GM18907 (cell line): ENCODE measurements at regions not wholly inside any gene's neighbourhood (a gene's known extent, or its start where the extent isn't known, plus 50 kb on each side); places are given as distances from the start of the nearest gene placed in this dataset.
"Not testable (repeated sequence)": the region's sequence is repeated elsewhere in the genome, so short reads cannot be mapped to it uniquely, and the experiment has no call there.

Source experiments
- ATAC-seq: cut with Tn5 transposase; IDR thresholded peaks from one replicate; pipeline ENCODE4 v1.9.1; 2021; ENCODE audit warnings: mild to moderate bottlenecking, moderate library complexity; ENCODE audit not compliant: unreplicated experiment

DNA sequence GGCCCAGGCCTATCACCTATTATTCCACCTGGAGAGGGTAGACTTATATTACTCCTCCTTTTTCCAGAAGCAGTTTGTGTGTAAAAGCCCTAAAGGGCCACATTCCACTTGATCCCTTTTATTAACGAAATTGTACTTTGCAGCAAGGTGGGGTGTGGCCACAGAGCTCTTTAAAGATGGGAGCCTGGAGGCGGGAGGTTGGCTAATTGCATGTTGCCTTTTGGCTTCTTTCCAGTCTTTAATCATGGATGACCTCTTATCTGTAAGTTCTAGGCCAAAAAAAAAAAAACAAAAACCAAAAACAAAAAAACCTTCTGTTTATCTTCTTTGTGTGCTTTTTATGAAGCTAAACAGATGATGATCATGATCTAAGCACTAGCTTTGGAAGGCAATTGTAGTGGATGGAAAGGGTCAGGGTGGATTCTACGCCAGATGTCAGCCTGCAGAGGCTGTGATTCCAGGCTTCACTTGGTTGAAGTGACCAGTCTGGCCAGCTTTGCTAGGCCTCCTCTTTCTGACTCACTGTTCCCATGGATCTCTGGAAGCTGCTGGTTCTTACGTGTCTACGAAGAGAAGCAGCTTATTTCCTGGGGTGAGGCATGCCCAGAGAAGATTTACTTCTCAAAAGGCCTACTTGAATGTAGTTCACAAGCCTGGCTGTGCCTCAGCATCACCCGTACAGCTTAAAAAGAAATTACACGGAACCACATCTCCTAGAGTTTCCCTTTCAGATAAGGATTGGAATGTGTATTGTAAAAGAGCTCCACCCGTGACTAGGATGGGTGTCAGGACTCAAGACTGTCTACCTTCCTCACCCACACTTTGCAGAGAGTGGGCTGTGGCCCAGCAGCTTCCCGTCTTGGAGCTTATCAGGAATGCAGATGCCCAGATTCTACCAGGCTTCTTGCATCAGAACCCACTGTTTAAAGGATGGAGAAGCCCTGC lies 330.9 kb upstream of the C2CD4B start:
- no peak for ATAC-seq

DNA sequence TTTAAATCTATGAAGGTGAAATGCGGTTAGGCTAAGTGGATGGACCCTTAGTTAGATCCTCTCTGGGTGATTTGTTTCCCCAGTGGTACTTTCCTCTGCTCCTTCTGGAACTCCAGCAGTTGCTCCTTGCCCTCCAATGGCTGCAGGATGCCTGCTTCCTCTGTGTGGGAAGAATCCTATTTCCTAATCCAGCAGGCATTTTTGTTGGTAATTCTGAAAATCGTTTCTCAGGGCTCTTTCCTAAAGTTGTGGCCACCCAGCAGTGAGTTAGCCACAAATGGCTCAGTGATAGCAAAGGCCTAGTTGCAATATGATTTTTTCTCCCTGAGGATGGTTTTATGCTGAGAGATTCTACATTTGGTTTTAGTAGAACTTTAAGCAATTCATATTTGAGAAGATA lies 332.3 kb upstream of the C2CD4B start:
- ATAC-seq: no peak

DNA sequence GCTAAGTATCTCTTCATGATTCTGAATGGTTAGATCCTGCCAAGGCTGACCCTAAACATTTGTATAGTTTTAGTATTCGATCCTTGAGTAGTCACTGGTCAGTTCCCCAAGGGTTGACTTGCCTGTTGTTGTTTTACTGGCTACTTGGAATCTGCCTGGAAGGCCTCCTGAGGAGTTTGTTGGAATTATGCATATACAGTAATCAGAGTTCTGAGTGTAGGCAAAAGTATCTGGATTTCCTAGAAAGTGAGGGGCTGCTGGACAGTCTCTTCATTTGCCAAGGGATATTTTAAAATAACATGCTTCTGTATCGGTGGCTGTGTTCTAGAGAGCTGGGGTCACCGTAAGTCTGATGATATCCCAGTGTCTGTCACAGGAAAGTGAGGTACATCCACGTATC lies 333.2 kb upstream of the C2CD4B start:
- ATAC-seq: no peak

DNA sequence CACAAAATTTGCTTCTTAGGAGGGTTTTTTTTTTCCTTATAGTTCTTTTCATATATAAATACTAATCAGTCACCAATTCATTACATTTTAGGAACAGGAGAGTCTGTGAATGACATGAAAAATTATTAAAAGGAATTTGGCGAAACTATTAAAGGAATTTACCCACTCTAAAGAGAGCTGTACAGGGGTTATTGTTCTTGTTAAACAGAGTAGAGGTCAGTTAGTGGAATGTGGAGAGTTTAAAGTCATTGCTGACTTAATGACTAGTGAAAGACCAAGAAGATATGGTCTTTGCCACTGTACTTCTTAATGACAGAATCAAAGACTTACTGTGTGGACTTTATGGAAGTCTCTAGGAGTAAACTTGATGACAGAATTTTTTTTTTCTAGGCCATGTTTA lies 333.6 kb upstream of the C2CD4B start:
- ATAC-seq: no peak

DNA sequence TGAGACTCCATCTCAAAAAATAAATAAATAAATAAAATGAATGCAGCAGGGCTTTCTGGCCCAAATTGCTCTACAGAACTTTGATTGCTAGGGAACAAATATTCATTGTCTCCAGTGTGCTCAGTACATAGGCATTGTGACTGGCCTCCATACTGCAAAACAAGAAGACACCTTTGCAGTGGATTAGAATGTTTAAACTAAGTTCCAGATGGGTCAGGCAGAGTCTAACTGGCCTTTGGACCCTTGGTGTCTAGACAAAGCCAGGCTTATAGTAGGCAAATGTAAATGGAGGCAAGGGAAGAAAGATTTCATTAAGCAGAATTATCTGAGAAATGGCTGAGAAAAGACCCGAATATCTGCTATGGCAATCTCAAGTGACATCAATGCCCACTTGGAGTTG lies 335.2 kb upstream of the C2CD4B start:
- ATAC-seq: no peak

DNA sequence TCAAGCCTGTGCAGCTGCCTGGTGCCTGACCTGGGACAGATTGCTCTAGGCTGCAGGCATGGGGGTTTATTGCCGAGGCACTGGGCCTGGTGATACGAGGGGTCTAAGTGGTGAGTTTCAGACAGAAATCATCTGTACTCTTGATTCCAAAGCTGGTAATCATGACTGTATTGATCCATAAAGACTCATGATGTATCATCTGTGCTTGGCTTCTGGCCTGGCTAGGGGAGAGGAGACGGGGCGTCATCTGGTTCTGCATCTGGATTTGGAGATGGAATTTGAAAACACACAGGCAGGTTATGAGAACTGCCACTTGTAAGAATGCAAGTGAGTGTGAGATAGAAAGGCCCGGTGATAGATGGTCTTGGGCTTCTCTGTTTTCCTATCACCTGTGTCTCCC lies 337.4 kb upstream of the C2CD4B start:
- ATAC-seq: no peak

DNA sequence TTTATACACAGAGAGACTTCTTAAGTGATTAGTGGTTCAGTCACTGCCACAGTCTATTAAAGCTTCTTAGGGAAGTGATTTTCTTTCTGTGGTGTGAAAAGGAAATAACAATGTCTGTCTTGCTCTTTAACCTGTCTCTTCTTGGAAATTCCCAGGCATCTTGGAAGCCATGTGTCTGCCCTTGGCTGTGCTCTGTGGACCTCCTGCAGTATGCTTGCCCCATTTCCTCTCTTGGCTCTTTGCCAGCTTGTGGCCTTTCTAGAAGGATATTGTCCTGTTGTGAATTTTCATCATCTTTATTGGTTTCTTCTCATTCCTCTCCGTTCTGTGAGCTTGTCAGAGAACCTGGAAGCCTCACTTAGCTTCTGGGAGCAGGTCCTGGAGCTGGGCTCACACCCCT lies 338.4 kb upstream of the C2CD4B start:
- ATAC-seq: no peak

DNA sequence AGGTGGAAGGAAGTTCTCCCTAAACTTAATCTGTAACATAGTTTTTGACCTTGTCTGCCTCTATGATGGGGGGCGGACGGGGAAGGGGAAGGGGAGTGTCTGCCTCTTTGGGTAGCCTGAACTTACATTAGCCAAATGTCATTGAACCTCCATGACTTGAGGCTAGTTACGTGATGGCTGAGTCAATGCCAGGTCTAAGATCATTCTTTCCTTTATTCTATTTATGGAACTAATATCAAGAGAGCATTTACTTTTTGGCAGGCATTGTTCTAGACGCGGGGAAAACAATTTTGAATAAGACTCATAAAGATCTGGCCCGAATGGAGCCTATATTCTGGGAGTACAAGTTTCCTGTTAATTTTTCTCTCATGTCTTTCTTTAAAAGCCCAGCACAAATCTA lies 340.7 kb upstream of the C2CD4B start:
- no peak for ATAC-seq

DNA sequence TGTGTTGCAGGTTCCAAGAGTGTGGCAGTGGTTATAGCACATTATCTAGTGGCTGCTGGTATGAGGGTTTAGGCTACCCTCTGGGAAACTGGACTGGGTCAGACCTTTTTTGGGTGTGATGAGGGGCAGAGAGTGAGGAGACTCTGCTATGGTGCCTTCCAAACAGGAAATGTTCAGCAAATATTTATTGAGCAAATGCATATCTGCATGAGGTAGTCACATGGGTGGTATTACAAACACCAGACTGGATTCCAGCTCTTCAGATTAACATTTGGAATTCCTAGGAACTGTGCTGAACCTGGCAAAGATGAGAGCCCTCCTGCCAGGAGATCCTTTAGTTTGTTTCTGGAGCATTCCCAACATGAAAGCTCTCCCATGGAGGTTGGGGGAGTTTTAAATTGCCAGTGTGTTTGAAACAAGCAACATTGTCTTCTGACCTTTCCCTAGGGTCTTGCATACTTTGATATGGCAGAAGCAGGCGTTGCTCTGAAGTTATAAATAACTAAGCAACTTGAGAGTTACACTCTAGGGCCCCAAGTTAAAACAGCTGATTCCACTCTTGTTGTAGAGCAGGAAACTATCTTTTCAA lies 341.2 kb upstream of the C2CD4B start:
- no peak for ATAC-seq

DNA sequence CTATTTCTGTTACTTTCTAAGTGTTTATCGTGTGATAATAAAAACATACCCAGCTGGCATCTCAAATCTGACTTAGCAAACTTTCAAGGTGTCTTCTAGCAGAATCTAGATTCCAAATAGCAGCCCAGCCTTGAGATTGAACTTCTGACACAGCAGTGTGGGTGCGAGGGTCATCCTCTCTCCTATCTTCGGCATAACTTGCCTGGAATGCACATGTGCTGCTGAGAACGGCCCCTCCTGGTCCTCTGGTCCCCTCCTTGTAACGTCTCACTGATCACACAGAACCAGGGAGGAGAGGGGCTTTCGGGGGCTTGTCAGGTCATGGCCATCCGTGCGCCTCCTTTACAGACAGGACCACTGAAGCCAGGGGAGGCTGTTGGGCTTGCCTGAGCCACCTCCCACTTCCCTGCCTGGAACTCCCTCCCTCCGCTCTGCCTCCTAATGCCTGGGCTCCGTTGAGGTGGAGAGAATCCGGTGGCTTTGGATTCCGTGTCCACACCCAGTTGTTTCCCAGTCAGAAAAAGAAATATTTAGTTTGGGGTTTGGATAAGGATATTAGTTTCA lies 344.4 kb upstream of the C2CD4B start:
- no peak for ATAC-seq

DNA sequence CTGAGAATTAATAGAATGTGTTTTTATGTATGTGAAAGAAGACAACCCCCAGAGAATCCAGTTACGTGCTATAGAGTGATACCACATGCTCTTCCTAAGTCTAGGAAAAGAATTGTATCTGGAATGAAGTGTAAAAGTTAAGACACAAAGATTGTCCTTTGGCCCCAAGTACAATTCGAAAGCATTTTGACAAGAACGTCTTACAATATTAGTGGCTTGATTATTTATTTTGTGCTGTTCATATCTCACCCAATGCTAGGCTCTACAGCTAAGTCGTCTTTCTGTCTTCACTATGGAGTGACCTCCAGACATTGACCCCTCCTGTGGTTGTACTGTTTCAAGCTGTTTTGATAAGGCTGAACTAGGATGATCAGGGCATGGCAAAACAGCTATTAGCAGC lies 345.7 kb upstream of the C2CD4B start:
- ATAC-seq: no peak

DNA sequence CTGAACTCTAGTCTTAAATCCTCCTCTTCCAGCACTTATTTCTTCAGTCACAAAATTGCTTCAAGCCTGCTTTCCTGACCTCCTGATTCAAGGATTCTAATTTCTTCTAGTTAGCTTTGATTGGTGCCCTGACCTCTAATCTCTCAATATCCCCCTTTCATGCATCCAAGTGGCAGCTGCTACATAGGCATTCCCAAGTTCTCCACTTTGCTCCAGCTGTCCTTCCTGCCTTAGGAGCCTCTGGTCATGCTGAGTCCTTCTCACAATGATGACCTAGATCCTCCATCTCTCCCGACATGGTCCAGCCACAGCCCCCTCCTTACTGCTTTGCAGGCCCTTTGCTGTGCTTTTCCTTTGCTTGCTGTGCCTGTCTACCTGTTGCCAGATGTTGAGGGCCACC lies 347.8 kb upstream of the C2CD4B start:
- ATAC-seq: no peak

DNA sequence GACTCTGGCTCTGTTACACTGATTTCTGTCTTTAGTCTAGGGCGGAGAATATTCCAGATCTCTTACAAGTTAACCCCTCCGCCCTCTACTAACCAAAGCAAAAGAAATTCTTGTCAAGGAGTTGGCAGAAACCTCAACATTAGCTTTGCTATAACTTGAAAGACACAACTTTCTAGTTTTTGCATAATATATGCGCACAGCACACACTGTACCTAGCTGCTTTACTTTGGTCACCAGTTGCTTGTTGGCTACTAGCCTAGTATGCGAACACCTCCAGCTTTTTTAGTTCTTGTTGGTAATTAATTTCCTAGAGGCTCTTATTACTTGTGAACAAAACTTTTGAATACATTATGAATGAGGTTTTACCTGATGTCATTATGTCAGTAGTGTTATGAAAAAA lies 348.8 kb upstream of the C2CD4B start:
- no peak for ATAC-seq

DNA sequence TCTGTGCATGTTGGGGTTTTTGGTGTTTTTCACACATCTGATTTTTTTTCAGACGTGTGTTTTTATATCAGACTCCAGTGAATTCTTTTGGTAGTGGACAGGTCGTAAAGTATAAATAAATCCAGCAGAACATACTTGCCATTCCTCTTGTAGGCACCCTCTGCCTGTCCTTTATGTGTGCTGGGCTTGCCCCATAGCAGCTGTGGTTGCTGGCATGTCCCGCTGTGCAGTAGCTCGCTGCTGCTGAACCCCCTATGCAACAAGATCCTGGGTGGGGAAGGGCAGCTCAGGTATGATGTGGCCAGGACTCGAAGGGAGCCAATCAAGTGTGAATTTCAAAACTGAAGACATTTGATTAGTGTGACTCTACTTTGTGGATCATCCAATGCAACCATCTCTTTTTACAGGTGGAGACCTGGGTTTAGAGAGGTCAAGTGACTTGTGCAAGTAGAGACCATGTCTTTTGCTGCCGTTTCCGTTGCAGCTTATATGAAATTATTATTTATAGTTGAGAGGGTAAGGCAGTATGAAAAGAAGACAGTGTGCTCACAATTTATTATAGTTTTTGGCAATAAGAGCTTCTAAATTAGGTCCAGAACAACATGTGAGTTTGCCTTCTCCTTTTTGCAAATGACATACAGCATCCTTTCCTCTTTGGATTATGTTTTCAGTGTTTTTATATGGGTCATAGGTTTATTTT lies 350.8 kb upstream of the C2CD4B start:
- ATAC-seq: no peak

DNA sequence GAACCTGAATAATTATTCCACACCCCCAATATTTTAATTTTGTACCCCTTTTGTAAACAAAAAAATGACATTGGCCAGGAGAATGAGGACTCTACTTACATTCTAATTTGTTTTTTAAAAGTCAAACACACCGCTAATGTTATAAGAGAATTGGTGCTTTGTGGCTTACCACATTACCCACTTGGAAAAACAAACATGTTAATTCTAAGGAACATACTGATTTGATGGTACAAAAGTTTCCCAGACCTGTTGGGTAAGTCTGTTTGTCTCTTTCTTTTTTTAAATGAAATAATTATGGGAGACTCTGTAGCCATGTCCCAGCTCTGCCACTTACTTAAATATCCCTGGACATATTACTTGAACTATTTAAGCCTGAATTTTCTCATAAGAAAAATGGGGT lies 352.5 kb upstream of the C2CD4B start:
- ATAC-seq: no peak

DNA sequence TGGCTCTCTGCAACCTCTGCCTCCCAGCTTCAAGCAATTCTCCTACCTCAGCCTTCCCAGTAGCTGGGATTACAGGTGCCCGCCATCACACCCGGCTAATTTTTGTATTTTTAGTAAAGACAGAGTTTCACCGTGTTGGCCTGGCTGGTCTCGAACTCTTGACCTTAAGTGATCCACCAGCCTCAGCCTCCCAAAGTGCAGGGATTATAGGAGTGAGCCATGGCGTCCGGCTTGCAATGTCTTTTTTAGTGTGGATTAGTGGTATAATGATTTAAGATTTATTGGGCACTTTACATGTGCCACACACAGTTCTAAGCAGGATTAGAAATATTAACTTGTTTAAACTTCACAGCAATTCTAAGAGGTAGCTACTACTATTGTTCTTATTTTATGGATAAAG lies 353.6 kb upstream of the C2CD4B start:
- ATAC-seq: not testable (repeated sequence)

DNA sequence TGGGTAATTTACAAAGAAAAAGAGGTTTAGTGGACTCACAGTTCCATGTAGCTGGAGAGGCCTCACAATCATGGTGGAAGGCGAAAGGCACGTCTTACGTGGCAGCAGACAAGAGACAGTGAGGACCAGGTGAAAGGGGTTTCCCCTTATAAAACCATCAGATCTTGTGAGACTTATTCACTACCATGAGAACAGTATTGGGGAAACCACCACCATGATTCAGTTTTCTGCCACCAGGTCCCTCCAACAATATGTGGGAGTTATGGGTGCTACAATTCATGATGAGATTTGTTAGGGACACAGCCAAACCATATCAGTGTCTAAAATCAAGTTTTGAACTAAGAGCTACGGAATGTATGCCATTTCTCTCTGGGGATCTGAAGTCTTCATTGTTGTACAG lies 354.8 kb upstream of the C2CD4B start:
- no peak for ATAC-seq

DNA sequence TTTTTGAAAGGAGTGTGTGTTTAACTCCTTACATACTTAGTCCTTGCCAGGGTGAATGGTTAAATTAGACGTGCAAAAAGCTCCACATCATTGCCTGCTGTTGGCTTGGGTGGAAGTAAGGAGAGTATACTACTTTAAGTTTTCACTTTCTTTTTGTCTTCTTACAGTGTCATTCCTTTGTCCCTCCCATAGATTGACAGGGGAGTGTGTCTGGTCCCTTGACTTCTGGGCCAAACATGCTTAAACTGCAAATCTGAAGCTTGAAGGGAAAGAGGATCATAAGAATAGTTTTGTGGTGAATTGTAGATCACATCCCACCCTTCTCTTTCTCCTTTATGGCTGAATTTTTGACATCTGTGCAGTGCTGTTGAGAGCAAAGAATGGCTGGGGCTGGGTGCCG lies 355.8 kb upstream of the C2CD4B start:
- no peak for ATAC-seq

DNA sequence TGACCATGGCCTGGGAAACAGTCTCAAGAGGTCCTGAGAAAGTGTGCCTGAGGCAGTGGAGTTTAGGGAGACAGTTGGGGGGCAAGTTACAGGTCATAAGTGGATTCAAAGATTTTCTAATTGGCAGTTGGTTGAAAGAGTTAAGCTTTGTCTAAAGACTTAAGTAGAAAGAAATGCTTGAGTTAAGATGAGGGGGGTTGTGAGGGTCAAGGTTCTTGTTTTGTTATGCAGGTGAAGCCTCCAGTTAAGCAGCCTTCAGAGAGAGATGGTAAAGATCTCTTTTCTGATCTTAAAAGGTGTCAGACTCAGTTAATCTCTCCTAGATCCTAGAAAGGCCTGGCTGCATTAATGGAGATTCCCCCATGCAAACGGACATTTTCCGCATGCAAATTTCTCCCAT lies 356.3 kb upstream of the C2CD4B start:
- no peak for ATAC-seq

DNA sequence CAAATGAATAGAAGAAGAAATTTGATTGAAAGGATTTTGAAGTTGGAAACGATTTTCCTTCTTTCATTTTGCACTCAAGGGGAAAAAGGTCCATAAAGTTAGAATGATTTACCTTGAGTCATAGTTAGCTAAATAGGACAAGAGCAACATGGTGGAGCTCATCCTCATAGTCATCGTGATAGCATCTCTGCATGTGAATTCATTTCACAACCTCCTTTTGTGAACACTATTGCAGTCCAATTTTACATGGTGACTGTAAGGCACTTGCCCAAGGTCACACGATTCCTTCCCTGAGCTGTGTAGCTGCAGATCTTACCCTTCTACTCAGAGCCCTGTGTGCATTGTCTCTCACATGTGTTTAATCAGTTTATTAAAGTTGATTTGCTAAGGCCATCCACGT lies 359.8 kb upstream of the C2CD4B start:
- no peak for ATAC-seq

DNA sequence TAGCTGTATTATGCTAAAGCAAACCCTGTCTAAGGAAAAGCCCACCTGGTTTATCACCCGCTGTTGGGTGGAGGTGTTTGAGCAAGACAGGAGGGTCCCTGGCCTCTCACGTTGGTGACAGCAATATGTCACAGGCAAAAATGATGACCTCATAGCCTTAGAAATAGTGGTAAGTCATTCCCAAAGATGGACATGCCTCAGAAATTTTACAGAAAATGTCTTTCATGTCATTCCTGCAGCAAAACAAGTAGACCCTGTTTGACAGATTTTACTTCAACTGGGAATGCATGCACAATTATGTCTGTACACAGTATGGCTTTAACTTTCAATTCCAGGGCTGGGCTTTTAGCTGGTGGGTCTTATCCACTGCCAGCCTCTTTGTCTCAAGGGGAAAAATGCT lies 362.3 kb upstream of the C2CD4B start:
- ATAC-seq: no peak

DNA sequence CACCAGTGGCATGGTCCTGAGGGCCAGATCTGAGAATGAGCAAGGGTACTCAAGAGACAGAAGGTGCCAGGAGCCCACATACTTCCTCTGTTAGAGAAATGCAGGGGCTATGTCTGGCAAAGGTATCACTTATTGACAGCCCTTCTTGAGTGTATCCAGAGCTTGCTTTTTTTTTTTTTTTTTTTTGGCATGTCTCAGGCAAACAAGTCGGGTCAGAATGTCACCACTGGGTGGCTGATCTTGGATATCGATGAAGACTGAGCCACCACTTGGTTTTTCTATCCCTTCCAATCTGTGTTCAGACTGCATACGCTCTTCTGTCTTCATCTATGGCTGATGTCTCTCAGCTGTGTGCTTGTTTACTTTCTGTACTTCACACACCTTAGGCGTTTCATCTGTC lies 363.4 kb upstream of the C2CD4B start:
- no peak for ATAC-seq
